B cell (primary cell): ENCODE measurements at regions not wholly inside any gene's neighbourhood (a gene's known extent, or its start where the extent isn't known, plus 50 kb on each side); places are given as distances from the start of the nearest gene placed in this dataset.

Experiments
- ATAC-seq: fragments of 200-7000 bp; cut with Tn5 transposase; one replicate; pipeline ENCODE4 v1.10.0; 2021; ENCODE audit warnings: low read depth, mild to moderate bottlenecking, moderate number of reproducible peaks, moderate library complexity
- CTCF ChIA-PET: fragments of 350-600 bp; sonication (Branson Sonifier 250); formaldehyde crosslinking; loops from one replicate; lab custom pipeline; 2021; ENCODE audit warnings: antibody characterized with exemption, inconsistent platforms; lab: Charles Lee
- POLR2A ChIA-PET: fragments of 350-600 bp; sonication (Branson Sonifier 250); formaldehyde crosslinking; loops from one replicate; lab custom pipeline; 2021; ENCODE audit warnings: antibody characterized with exemption; lab: Charles Lee
- DNase-seq: peaks from one replicate; pipeline ENCODE4 v3.0.0; 2013
- H2AFZ ChIP-seq: 2 replicates; pipeline ENCODE4 v1.6.1; 2012; ENCODE audit warnings: mild to moderate bottlenecking, low read depth, low read length; ENCODE audit not compliant: insufficient read depth, poor library complexity, severe bottlenecking
- H3K27ac ChIP-seq, 2 donors: 1 replicate in 1 of 2; 2 replicates in 1 of 2; pipeline ENCODE4 v1.5.1; 2012 to 2013; ENCODE audit warnings: low read length in 2 of 2, mild to moderate bottlenecking in 2 of 2, moderate library complexity in 1 of 2
- H3K27me3 ChIP-seq, 4 experiments: fragments of 200-600 bp in 1 of 4; sonication (generic) in 1 of 4; replicated peaks in 1 of 4; 1 replicate in 2 of 4; 2 replicates in 2 of 4; pipeline versions ENCODE4 v1.6.1 to v1.7.0; 2013 to 2016; ENCODE audit warnings: low read length in 3 of 4, mild to moderate bottlenecking in 2 of 4, mixed read lengths in 1 of 4, moderate library complexity in 1 of 4; ENCODE audit not compliant: insufficient read depth in 4 of 4, control insufficient read depth in 3 of 4; ENCODE audit errors: control extremely low read depth in 1 of 4
- H3K36me3 ChIP-seq, 2 experiments: replicated peaks in 1 of 2; 1 replicate in 1 of 2; 2 replicates in 1 of 2; pipeline versions ENCODE4 v1.6.1 to v1.7.1; 2013; ENCODE audit warnings: low read length in 1 of 2; ENCODE audit not compliant: insufficient read depth in 2 of 2, control insufficient read depth in 1 of 2; ENCODE audit errors: control extremely low read depth in 1 of 2, extremely low read depth in 1 of 2
- H3K4me1 ChIP-seq, 2 donors: fragments of 200-600 bp in 1 of 2; sonication (generic) in 1 of 2; 1 replicate in 1 of 2; 2 replicates in 1 of 2; pipeline versions ENCODE4 v1.5.1 to v1.6.1; 2013 to 2017; ENCODE audit warnings: low read length in 2 of 2; ENCODE audit not compliant: control insufficient read depth in 2 of 2, insufficient read depth in 2 of 2
- H3K4me2 ChIP-seq: replicated peaks from 2 replicates; pipeline ENCODE3; 2012; ENCODE audit warnings: mild to moderate bottlenecking, low read depth, low read length; ENCODE audit not compliant: poor library complexity, severe bottlenecking
- H3K4me3 ChIP-seq, 5 experiments: fragments of 200-600 bp in 1 of 5; sonication (generic) in 1 of 5; 1 replicate in 3 of 5; 2 replicates in 2 of 5; pipeline versions ENCODE4 v1.5.1 to v1.7.0; 2011 to 2016; ENCODE audit warnings: low read length in 4 of 5, mild to moderate bottlenecking in 4 of 5, low read depth in 2 of 5, control low read depth in 1 of 5, moderate library complexity in 1 of 5; ENCODE audit not compliant: insufficient read depth in 1 of 5; ENCODE audit errors: control extremely low read depth in 1 of 5, extremely low read depth in 1 of 5
- H3K79me2 ChIP-seq: fragments of 200-600 bp; sonication (generic); one replicate; pipeline ENCODE4 v1.6.0; 2016; ENCODE audit warnings: low read length; ENCODE audit not compliant: control insufficient read depth, insufficient read depth
- H3K9ac ChIP-seq: fragments of 200-600 bp; sonication (generic); 2 replicates; pipeline ENCODE4 v1.6.1; 2017; ENCODE audit warnings: mild to moderate bottlenecking, low read length, moderate library complexity
- H3K9me3 ChIP-seq, 3 donors: one replicate each; pipeline versions ENCODE4 v1.6.1 to v1.7.1; 2013; ENCODE audit warnings: low read length in 2 of 3; ENCODE audit not compliant: control insufficient read depth in 2 of 3, insufficient read depth in 1 of 3; ENCODE audit errors: control extremely low read depth in 1 of 3
- H4K20me1 ChIP-seq: 2 replicates; pipeline ENCODE4 v1.6.0; 2012; ENCODE audit warnings: mild to moderate bottlenecking, low read length; ENCODE audit not compliant: insufficient read depth, control insufficient read depth, poor library complexity, severe bottlenecking
- H3K27ac Mint-ChIP-seq: one replicate; pipeline ENCODE4 v1.8.0; 2021; ENCODE audit warnings: mixed read lengths
- H3K27me3 Mint-ChIP-seq: one replicate; pipeline ENCODE4 v1.8.0; 2021; ENCODE audit warnings: mixed read lengths
- H3K4me1 Mint-ChIP-seq: one replicate; pipeline ENCODE4 v1.8.0; 2021; ENCODE audit warnings: mixed read lengths
- H3K4me3 Mint-ChIP-seq: one replicate; pipeline ENCODE4 v1.8.0; 2021; ENCODE audit warnings: mixed read lengths
- H3K9me3 Mint-ChIP-seq: one replicate; pipeline ENCODE4 v1.8.0; 2022; ENCODE audit warnings: mixed read lengths; ENCODE audit not compliant: insufficient read depth
- EZH2 ChIP-seq: IDR thresholded peaks from 2 replicates; pipeline ENCODE4 v1.6.1; 2012; ENCODE audit warnings: borderline replicate concordance, low read depth, mild to moderate bottlenecking, moderate library complexity, low read length; ENCODE audit not compliant: insufficient read depth, poor library complexity, severe bottlenecking
- WGBS: methylation state at CpG from one replicate; pipeline ENCODE4 v1.1.5; 2013; ENCODE audit warnings: missing lambda C conversion rate; ENCODE audit not compliant: insufficient coverage; 5-methylcytosine and 5-hydroxymethylcytosine counted together
- intact Hi-C: fragments of 100-400 bp; cut with micrococcal nuclease; formaldehyde crosslinking; loops from one replicate; pipeline ENCODE4 v1.10.0; 2022
- TF ChIP-seq, protein P1 (sequence below): fragments of 200-600 bp; IDR thresholded peaks from one replicate; pipeline ENCODE4 v1.8.0; 2022; ENCODE audit warnings: antibody characterized with exemption, mild to moderate bottlenecking

DNA sequence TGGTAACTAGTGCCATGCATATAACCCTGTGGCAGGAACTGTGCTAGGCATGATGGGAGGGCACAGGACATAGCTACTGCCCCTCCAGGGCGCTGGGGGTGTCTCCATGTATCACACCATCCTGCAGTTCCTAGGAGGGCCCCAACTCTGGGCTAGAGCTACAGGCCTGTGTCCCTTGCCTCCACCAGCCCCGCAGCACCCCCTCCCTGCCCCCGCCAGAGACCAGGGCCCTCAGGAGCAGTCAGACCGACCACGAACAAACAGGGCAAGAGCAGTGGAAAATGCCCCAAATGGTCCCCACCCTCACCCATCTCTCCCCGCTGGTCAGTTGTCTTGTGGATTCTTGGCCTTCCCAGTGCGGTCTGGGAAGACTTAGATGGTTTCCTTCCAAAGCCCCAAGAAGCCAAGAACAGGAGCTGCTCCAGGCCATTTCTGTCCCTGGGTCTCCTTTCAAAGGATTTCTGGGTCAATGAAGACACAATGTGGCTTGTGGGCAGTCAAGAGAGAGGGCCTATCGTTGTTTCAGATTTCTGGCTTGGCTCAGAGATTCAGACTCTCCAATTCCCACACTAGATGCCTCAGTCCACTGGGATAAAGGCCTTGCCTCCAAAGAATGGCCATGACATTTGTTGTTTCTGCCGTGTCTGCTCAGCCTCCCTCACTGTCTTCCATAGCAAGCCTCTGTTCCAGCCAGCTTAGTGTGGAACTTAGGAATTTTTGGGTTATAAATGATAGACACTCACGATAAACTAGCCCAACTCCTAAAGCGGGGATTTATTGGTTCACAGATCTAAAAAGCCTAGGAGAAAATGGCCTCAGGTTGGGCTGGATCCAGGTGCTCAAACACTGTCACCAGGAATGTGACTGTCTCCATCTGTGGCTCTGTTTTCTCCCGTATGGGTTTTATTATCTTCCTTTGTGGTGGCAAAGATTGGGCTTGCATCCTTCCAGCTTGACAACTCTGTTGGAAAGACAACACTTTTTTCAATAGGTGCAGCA, 80.6 kb downstream of the LSM3 start:
- TF ChIP-seq EZH2, result no peak
- TF ChIP-seq, protein P1, sequence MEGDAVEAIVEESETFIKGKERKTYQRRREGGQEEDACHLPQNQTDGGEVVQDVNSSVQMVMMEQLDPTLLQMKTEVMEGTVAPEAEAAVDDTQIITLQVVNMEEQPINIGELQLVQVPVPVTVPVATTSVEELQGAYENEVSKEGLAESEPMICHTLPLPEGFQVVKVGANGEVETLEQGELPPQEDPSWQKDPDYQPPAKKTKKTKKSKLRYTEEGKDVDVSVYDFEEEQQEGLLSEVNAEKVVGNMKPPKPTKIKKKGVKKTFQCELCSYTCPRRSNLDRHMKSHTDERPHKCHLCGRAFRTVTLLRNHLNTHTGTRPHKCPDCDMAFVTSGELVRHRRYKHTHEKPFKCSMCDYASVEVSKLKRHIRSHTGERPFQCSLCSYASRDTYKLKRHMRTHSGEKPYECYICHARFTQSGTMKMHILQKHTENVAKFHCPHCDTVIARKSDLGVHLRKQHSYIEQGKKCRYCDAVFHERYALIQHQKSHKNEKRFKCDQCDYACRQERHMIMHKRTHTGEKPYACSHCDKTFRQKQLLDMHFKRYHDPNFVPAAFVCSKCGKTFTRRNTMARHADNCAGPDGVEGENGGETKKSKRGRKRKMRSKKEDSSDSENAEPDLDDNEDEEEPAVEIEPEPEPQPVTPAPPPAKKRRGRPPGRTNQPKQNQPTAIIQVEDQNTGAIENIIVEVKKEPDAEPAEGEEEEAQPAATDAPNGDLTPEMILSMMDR, result no peak
- no peak overlapping the region for H3K9ac ChIP-seq

DNA sequence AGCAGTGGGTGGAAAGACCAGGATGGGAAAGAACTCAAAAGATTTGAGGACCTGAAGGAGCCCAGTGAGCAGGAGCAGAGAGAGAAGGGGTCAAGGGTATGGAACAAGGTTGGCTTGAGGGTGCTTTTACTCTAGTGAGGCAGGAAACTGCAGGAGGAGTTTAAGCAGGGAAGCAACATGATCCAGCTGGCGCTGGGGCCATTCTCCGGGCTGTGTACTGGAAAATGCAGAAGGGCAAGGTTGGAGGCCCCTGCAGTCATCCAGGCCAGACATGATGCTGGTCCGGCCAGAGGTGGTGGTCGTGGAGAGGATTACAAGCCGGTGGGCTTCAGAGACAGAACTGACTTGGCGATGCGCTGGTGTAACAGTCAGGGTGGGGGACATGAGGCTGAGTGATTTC, 81.8 kb downstream of the LSM3 start:
- ATAC-seq (no peak), DNase-seq (no peak)
- H3K4me1 Mint-ChIP-seq, result no peaks in the 10 kb centered on the region
- peaks cover 0 to 3% (median 0%) of the 10 kb centered on the region in 3 donors for H3K9me3 ChIP-seq
- H4K20me1 ChIP-seq, result no peaks in the 10 kb centered on the region
- H3K4me2 ChIP-seq, result no peak overlapping the region
- peaks cover 29% of the 10 kb centered on the region for H3K27me3 Mint-ChIP-seq
- TF ChIP-seq EZH2, result no peak
- TF ChIP-seq, protein P1, result no peak
- H3K4me3 ChIP-seq, result no peak overlapping the region
- POLR2A ChIA-PET, result no interaction called here
- intact Hi-C loops, result no loop called here
- no peaks in the 10 kb centered on the region for H3K9me3 Mint-ChIP-seq
- no peak overlapping the region for H3K9ac ChIP-seq
- H3K36me3 ChIP-seq, result no peaks in the 10 kb centered on the region
- H3K27ac ChIP-seq, result no peak overlapping the region
- peaks cover 0 to 7% (median under 1%) of the 10 kb centered on the region in 4 experiments for H3K27me3 ChIP-seq
- WGBS, result 98% methylated on average over 7 of the region's 7 CpGs
- CTCF ChIA-PET, result interaction anchor here (0.6 to 5.5 kb wide), 12 partner anchors 10 to 661 kb away, joined by 3 to 124 read pairs (median 4); no protein-coding TSS in a partner anchor
- H2AFZ ChIP-seq, result no peak overlapping the region
- no peaks in the 10 kb centered on the region for H3K4me1 ChIP-seq
- H3K4me3 Mint-ChIP-seq, result no peak overlapping the region
- no peak overlapping the region for H3K27ac Mint-ChIP-seq
- H3K79me2 ChIP-seq, result no peaks in the 10 kb centered on the region

More for the DNA sequence above, 80.6 kb downstream of the LSM3 start:
- H3K36me3 ChIP-seq, result no peaks in the 10 kb centered on the region
- DNase-seq (no peak), ATAC-seq (no peak)
- Mint-ChIP-seq H3K4me1 (no peaks in the 10 kb centered on the region), H3K27ac (no peak overlapping the region), H3K4me3 (no peak overlapping the region), H3K9me3 (no peaks in the 10 kb centered on the region), H3K27me3 (peaks cover 23% of the 10 kb centered on the region)
- H3K27ac ChIP-seq, result no peak overlapping the region
- no peak overlapping the region for H3K4me2 ChIP-seq
- 86% methylated on average over 8 of the region's 12 CpGs for whole genome bisulfite sequencing
- CTCF ChIA-PET, result interaction anchor here (0.6 to 5.5 kb wide), 9 partner anchors 10 to 662 kb away, joined by 3 to 124 read pairs (median 3); no protein-coding TSS in a partner anchor
- no peaks in the 10 kb centered on the region for H3K79me2 ChIP-seq
- intact Hi-C loops, result loop anchor here (5.0 kb wide), 1 partner anchor 362 kb away; no protein-coding TSS in a partner anchor
- H3K4me3 ChIP-seq, result no peak overlapping the region
- no peak overlapping the region for H2AFZ ChIP-seq
- H3K4me1 ChIP-seq, result no peaks in the 10 kb centered on the region
- peaks cover 0 to 7% (median under 1%) of the 10 kb centered on the region in 4 experiments for H3K27me3 ChIP-seq
- H3K9me3 ChIP-seq, result peaks cover 0 to 3% (median 0%) of the 10 kb centered on the region in 3 donors
- no peaks in the 10 kb centered on the region for H4K20me1 ChIP-seq
- POLR2A ChIA-PET, result no interaction called here
